Neutrophil (primary cell): ENCODE measurements at regions not wholly inside any gene's neighbourhood (a gene's known extent, or its start where the extent isn't known, plus 50 kb on each side); places are given as distances from the start of the nearest gene placed in this dataset.
A peak's percentile ranks its signal among the peaks of the same experiment; 100 is the strongest.

Source experiments
- H3K27ac ChIP-seq: fragments of 200-600 bp; sonication (generic); 2 replicates; pipeline ENCODE4 v1.5.1; 2016; ENCODE audit warnings: mild to moderate bottlenecking, moderate library complexity
- H3K27me3 ChIP-seq: fragments of 200-600 bp; sonication (generic); 2 replicates; pipeline ENCODE4 v1.6.0; 2016; ENCODE audit warnings: mild to moderate bottlenecking
- H3K36me3 ChIP-seq: fragments of 200-600 bp; sonication (generic); 2 replicates; pipeline ENCODE4 v1.5.1; 2017
- H3K4me1 ChIP-seq, 2 experiments: fragments of 200-600 bp in 1 of 2; sonication (generic) in 1 of 2; 1 replicate in 1 of 2; 2 replicates in 1 of 2; pipeline versions ENCODE4 v1.5.1 to v1.6.1; 2013 to 2016; ENCODE audit warnings: low read depth in 1 of 2, low read length in 1 of 2, mild to moderate bottlenecking in 1 of 2, moderate library complexity in 1 of 2; ENCODE audit not compliant: control insufficient read depth in 1 of 2, insufficient read depth in 1 of 2
- H3K4me3 ChIP-seq, 2 experiments: fragments of 200-600 bp in 1 of 2; sonication (generic) in 1 of 2; 1 replicate in 1 of 2; 2 replicates in 1 of 2; pipeline ENCODE4 v1.5.1; 2013 to 2016; ENCODE audit warnings: low read depth in 1 of 2, low read length in 1 of 2, mild to moderate bottlenecking in 1 of 2, moderate library complexity in 1 of 2
- H3K9me3 ChIP-seq: fragments of 200-600 bp; sonication (generic); 2 replicates; pipeline ENCODE4 v1.5.1; 2016
- TF ChIP-seq, protein P1 (sequence below): fragments of 200-600 bp; sonication (generic); IDR thresholded peaks from 2 replicates; pipeline ENCODE4 v1.5.1; 2016; ENCODE audit warnings: antibody characterized with exemption

DNA sequence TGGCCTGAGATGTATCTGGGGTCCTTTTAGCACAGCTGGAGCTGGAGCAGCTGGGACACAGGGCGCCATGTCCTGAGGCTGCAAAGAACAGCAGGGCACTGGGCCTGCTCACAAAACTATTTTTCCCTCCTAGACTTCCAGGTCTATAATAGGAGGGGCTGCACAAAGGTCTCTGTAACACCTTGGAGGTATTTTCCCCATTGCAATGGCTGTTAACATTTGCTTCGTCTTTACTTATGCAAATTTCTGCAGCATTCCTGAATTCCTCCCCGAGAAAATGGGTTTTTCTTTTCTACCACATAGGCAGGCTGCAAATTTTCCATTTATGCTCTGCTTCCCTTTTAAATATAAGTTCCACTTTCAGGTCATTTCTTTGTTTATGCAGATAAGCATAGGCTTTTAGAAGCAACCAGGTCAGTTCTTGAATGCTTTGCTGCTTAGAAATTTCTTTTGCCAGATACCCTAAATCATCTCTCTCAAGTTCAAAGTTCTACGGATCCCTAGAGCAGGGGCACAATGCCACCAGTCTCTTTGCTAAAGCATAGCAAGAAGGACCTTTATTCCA, 130.8 kb downstream of the PCSK1 start:
- Histone ChIP-seq H3K4me1 (peaks cover 41 to 52% of the 10 kb centered on the region in 2 experiments), H3K36me3 (no peaks in the 10 kb centered on the region), H3K27ac (no peak overlapping the region), H3K9me3 (no peaks in the 10 kb centered on the region), H3K4me3 (no peak overlapping the region), H3K27me3 (no peaks in the 10 kb centered on the region)
- TF ChIP-seq, protein P1, sequence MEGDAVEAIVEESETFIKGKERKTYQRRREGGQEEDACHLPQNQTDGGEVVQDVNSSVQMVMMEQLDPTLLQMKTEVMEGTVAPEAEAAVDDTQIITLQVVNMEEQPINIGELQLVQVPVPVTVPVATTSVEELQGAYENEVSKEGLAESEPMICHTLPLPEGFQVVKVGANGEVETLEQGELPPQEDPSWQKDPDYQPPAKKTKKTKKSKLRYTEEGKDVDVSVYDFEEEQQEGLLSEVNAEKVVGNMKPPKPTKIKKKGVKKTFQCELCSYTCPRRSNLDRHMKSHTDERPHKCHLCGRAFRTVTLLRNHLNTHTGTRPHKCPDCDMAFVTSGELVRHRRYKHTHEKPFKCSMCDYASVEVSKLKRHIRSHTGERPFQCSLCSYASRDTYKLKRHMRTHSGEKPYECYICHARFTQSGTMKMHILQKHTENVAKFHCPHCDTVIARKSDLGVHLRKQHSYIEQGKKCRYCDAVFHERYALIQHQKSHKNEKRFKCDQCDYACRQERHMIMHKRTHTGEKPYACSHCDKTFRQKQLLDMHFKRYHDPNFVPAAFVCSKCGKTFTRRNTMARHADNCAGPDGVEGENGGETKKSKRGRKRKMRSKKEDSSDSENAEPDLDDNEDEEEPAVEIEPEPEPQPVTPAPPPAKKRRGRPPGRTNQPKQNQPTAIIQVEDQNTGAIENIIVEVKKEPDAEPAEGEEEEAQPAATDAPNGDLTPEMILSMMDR: no peak

DNA sequence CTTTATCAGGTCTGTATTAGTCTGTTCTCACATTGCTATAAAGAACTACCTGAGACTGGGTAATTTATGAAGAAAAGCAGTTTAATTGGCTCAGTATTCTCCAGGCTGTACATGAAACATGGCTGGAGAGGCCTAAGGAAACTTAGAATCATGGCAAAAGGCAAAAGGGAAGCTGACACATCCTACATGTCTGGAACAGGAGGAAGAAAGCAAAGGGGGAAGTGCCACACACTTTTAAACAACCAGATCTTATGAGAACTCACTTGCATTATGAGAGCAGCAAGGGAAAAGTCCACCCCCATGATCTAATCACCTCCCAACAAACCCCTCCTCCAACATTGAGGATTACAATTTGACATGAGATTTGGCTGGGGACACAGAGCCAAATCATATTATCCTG, 132.1 kb downstream of the PCSK1 start:
- Histone ChIP-seq H3K9me3 (no peaks in the 10 kb centered on the region), H3K36me3 (no peaks in the 10 kb centered on the region), H3K27ac (peak overlapping the region; percentile 59), H3K4me3 (no peak overlapping the region), H3K27me3 (no peaks in the 10 kb centered on the region), H3K4me1 (peaks cover 53 to 65% of the 10 kb centered on the region in 2 experiments)
- TF ChIP-seq, protein P1: no peak

DNA sequence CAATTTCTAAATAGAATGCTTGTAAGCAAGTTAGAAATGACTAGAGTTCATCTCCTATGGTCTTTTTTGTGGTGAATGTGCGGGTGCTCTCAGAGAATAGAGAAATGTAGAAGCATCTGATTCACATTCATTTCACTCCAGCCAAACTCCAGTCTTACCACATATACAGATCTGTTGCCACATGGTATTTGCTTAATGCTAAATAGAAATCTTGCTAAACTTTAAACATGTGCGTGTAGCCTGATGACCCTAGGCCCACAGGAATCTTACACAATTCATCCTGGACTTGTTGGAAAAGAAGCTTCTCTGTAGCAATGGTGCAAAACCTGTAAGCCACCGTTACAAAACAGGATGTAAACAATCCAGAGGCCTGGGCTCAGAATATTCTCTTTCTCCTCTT, 135.2 kb downstream of the PCSK1 start:
- peak overlapping the region; percentile 75 for H3K27ac ChIP-seq
- TF ChIP-seq, protein P1: no peak
- no peaks in the 10 kb centered on the region for H3K9me3 ChIP-seq
- H3K4me3 ChIP-seq: no peak overlapping the region
- H3K36me3 ChIP-seq: no peaks in the 10 kb centered on the region
- no peaks in the 10 kb centered on the region for H3K27me3 ChIP-seq
- peaks cover 54 to 70% of the 10 kb centered on the region in 2 experiments for H3K4me1 ChIP-seq

DNA sequence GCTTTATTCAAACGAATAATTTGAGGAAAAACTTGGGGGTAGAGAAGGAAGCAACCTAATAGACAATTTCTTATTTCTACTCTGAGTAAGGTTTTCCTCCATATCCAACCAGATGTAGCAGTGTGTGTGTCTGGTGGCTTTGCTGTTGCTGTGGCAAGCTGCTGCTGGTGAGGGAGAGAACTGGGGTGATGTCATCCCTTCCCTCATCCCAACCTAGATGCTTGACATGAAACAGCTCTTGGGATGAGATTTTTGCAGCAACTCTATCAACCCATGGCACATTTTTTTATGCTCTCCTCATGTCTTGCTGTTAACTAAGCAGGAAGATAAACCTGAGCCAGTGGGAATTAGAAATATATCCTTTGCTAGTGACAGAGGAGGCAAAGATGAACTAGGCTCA, 135.8 kb downstream of the PCSK1 start:
- Histone ChIP-seq H3K9me3 (no peaks in the 10 kb centered on the region), H3K4me1 (peaks cover 51 to 65% of the 10 kb centered on the region in 2 experiments), H3K36me3 (no peaks in the 10 kb centered on the region), H3K27me3 (no peaks in the 10 kb centered on the region), H3K4me3 (no peak overlapping the region), H3K27ac (peak overlapping the region; percentile 75)
- TF ChIP-seq, protein P1: no peak

DNA sequence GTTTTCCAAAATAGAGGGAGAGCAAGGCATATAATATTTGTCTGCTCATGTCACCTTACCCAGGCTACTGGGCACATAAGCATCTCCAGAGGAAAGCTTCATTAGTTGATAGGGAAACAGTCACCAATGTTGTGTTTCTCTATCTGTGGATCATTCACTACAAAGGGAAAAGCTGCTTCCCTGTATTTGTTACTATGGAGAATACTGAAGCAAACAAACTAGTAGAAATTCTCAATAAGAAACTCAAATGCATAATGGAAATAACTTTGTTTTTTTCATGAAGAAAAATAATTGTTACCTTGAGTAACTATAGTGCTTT, 138.2 kb downstream of the PCSK1 start:
- no peaks in the 10 kb centered on the region for H3K27me3 ChIP-seq
- H3K4me1 ChIP-seq: peaks cover 44 to 53% of the 10 kb centered on the region in 2 experiments
- no peaks in the 10 kb centered on the region for H3K36me3 ChIP-seq
- no peak overlapping the region for H3K27ac ChIP-seq
- no peak overlapping the region for H3K4me3 ChIP-seq
- TF ChIP-seq, protein P1: no peak
- no peaks in the 10 kb centered on the region for H3K9me3 ChIP-seq
